GM13977 (cell line): ENCODE measurements at regions not wholly inside any gene's neighbourhood (a gene's known extent, or its start where the extent isn't known, plus 50 kb on each side); places are given as distances from the start of the nearest gene placed in this dataset.

Source experiments
- DNase-seq: peaks from one replicate; pipeline ENCODE4 v3.0.0; 2012; ENCODE audit warnings: low spot score
- in situ Hi-C: fragments of 300-500 bp; cut with MboI; formaldehyde crosslinking; loops from one replicate; pipeline ENCODE4 v1.12.0; 2022; ENCODE audit warnings: low sequenced_read_pairs, low pct_unique_long_range_greater_than_20kb, mixed read lengths, inconsistent platforms; ENCODE audit not compliant: unreplicated experiment
- TF ChIP-seq, protein P1 (sequence below): IDR thresholded peaks from 2 replicates; pipeline ENCODE4 v1.5.1; 2012; ENCODE audit warnings: mild to moderate bottlenecking, control low read depth; ENCODE audit not compliant: insufficient read depth; ENCODE audit errors: extremely low read depth, missing control alignments

DNA sequence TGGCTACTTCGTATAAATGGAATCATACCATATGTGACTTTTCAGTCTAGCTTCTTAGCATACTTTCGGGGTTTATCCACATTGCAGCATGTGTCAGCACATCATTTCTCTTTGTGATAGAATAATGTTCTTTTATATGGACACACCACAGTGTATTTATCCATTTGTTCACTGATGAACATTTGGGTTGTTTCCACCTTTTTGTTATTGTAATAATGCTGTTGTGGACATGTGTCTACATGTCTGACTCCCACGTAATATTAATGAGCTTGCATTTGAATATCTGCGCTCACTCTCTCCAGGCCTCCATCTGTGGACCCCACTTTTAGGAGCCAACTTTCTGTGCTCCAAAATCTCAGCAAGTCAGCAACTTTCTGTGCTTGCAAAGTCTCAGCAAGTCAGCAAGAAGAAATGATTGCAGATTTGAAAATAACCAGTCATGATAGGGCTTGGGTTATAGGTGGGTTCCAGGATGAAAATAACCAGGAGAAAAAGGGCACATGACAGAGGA is 53.9 kb upstream of the GALNT18 start:
- TF ChIP-seq, protein P1, sequence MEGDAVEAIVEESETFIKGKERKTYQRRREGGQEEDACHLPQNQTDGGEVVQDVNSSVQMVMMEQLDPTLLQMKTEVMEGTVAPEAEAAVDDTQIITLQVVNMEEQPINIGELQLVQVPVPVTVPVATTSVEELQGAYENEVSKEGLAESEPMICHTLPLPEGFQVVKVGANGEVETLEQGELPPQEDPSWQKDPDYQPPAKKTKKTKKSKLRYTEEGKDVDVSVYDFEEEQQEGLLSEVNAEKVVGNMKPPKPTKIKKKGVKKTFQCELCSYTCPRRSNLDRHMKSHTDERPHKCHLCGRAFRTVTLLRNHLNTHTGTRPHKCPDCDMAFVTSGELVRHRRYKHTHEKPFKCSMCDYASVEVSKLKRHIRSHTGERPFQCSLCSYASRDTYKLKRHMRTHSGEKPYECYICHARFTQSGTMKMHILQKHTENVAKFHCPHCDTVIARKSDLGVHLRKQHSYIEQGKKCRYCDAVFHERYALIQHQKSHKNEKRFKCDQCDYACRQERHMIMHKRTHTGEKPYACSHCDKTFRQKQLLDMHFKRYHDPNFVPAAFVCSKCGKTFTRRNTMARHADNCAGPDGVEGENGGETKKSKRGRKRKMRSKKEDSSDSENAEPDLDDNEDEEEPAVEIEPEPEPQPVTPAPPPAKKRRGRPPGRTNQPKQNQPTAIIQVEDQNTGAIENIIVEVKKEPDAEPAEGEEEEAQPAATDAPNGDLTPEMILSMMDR: no peak
- in situ Hi-C loops: no loop called here
- DNase-seq: no peak

DNA sequence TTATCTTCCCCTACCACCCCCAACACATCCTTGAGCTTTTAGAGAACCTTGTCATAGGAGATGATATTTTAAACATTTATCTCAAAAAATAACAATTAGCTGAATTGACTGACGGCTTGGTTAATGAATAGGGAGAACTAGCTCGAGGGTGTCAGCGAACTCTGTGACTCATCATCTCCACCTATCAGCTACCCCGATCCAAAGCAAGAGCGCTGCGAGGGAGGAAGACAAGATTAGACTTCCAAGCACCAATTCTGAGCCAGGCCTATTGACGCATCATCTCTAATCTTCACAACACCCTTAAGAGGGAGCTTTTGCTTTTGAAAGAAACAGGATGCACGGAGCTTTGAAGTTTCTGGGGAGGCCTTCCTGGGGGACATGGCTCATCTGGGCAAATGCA is 51.0 kb upstream of the GALNT18 start:
- in situ Hi-C loops: no loop called here
- DNase-seq: no peak
- TF ChIP-seq, protein P1: no peak

DNA sequence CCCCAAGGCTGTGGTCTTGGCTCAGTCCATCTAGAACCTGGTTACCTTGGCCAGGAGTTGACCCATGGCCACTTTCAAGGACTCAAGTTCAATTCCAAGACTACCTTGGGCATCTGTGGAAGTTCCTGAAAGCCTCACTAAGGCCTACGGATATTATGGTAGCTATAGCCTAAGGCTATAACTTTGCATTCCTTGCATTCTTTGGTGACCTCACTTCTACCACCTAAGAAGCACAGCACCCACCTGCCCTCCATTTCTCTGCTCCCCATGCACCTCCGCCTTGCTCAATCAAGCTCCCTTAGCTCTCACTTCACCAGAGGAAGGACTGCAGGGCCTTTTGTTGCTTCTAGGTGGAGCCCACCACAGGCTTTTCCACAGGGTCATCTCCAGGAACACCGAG is 50.3 kb upstream of the GALNT18 start:
- in situ Hi-C loops: no loop called here
- TF ChIP-seq, protein P1: no peak
- no peak for DNase-seq
